ENCODE measurements at regions not wholly inside any gene's neighbourhood (a gene's known extent, or its start where the extent isn't known, plus 50 kb on each side); places are given as distances from the start of the nearest gene placed in this dataset.

- no peaks in the 10 kb centered on the region for H3K9me3 ChIP-seq (ENCODE audit: control insufficient read depth in 2 of 3, insufficient read depth in 1 of 3, low read length in 3 of 3)
- no peaks in the 10 kb centered on the region for H3K4me1 ChIP-seq (ENCODE audit: control insufficient read depth in 2 of 3, insufficient read depth in 2 of 3, low read depth in 1 of 3, low read length in 3 of 3)
- no peak overlapping the region for H3K9ac ChIP-seq (ENCODE audit: low read length in 3 of 3)
- intact Hi-C loops (cut with DNase I), result no loop called here
- DNase-seq (no peak), FAIRE-seq (no peak)
- TF ChIP-seq, protein P1, sequence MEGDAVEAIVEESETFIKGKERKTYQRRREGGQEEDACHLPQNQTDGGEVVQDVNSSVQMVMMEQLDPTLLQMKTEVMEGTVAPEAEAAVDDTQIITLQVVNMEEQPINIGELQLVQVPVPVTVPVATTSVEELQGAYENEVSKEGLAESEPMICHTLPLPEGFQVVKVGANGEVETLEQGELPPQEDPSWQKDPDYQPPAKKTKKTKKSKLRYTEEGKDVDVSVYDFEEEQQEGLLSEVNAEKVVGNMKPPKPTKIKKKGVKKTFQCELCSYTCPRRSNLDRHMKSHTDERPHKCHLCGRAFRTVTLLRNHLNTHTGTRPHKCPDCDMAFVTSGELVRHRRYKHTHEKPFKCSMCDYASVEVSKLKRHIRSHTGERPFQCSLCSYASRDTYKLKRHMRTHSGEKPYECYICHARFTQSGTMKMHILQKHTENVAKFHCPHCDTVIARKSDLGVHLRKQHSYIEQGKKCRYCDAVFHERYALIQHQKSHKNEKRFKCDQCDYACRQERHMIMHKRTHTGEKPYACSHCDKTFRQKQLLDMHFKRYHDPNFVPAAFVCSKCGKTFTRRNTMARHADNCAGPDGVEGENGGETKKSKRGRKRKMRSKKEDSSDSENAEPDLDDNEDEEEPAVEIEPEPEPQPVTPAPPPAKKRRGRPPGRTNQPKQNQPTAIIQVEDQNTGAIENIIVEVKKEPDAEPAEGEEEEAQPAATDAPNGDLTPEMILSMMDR (IDR thresholded peaks at IDR 0.05; ENCODE audit: borderline replicate concordance, extremely low read depth, insufficient read depth), result no peak
- no peaks in the 10 kb centered on the region for H3K27me3 ChIP-seq (ENCODE audit: control insufficient read depth, insufficient read depth, low read length)
- no peaks in the 10 kb centered on the region for H3K36me3 ChIP-seq (ENCODE audit: control insufficient read depth in 2 of 3, insufficient read depth in 3 of 3, low read length in 3 of 3)
- H3K4me3 ChIP-seq (ENCODE audit: low read length in 3 of 3), result no peak overlapping the region
- H3K27ac ChIP-seq (ENCODE audit: low read depth in 2 of 2, low read length in 2 of 2), result no peak overlapping the region
These were observed 301.2 kb upstream of the ZNF804A start for GRCh38 chr2:184297085-184297484.

DNA sequence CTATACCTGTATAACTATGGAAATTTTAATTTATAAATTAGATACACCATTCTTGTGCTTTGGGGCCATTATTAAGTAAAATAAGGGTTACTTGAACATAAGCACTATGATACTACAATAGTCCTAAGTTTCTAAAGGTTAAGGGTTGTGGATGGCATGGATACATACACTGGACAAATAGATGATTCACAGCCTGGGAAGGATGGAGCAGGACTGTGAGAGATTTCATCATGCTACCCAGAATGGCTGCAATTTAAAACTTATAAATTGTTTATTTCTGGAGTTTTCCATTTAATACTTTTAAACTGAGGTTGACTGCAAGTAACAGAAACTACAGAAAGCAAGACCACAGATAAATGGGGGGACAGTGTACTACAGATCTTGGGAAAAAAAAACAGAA, 295.8 kb upstream of the ZNF804A start:
- Histone ChIP-seq H3K36me3 (ENCODE audit: control insufficient read depth in 2 of 3, insufficient read depth in 3 of 3, low read length in 3 of 3) (no peaks in the 10 kb centered on the region), H3K27me3 (ENCODE audit: control insufficient read depth, insufficient read depth, low read length) (no peaks in the 10 kb centered on the region), H3K4me1 (ENCODE audit: control insufficient read depth in 2 of 3, insufficient read depth in 2 of 3, low read depth in 1 of 3, low read length in 3 of 3) (no peaks in the 10 kb centered on the region), H3K9me3 (ENCODE audit: control insufficient read depth in 2 of 3, insufficient read depth in 1 of 3, low read length in 3 of 3) (no peaks in the 10 kb centered on the region), H3K4me3 (ENCODE audit: low read length in 3 of 3) (no peak overlapping the region), H3K9ac (ENCODE audit: low read length in 3 of 3) (no peak overlapping the region), H3K27ac (ENCODE audit: low read depth in 2 of 2, low read length in 2 of 2) (no peak overlapping the region)
- DNase-seq (no peak), FAIRE-seq (no peak)
- TF ChIP-seq, protein P1 (IDR thresholded peaks at IDR 0.05; ENCODE audit: borderline replicate concordance, extremely low read depth, insufficient read depth), result no peak
- intact Hi-C loops (cut with DNase I), result no loop called here

DNA sequence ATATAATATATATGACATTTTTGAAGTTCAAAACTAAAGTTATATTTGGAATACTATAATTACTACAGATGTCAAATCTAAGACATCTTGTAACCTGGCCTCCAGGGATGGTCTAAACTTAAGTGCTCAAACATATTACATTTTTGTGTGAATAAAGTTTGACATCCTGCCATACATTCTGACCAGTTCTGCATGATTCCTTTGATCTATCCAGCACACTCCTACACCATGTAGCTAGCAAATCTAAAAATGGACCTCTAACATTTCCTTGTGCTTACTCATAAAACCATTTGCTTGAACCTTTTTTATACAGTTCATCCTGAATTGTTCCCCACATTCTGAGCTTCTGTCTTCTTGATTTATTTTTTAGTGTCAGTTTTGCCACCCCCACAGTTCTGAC, 294.3 kb upstream of the ZNF804A start:
- intact Hi-C loops (cut with DNase I), result no loop called here
- Histone ChIP-seq H3K9me3 (ENCODE audit: control insufficient read depth in 2 of 3, insufficient read depth in 1 of 3, low read length in 3 of 3) (no peaks in the 10 kb centered on the region), H3K27ac (ENCODE audit: low read depth in 2 of 2, low read length in 2 of 2) (no peak overlapping the region), H3K4me3 (ENCODE audit: low read length in 3 of 3) (no peak overlapping the region), H3K36me3 (ENCODE audit: control insufficient read depth in 2 of 3, insufficient read depth in 3 of 3, low read length in 3 of 3) (no peaks in the 10 kb centered on the region), H3K27me3 (ENCODE audit: control insufficient read depth, insufficient read depth, low read length) (no peaks in the 10 kb centered on the region), H3K9ac (ENCODE audit: low read length in 3 of 3) (no peak overlapping the region), H3K4me1 (ENCODE audit: control insufficient read depth in 2 of 3, insufficient read depth in 2 of 3, low read depth in 1 of 3, low read length in 3 of 3) (no peaks in the 10 kb centered on the region)
- no peak for FAIRE-seq
- TF ChIP-seq, protein P1 (IDR thresholded peaks at IDR 0.05; ENCODE audit: borderline replicate concordance, extremely low read depth, insufficient read depth), result no peak
- DNase-seq, result no peak

- H3K9me3 ChIP-seq (ENCODE audit: control insufficient read depth in 2 of 3, insufficient read depth in 1 of 3, low read length in 3 of 3), result no peaks in the 10 kb centered on the region
- H3K4me1 ChIP-seq (ENCODE audit: control insufficient read depth in 2 of 3, insufficient read depth in 2 of 3, low read depth in 1 of 3, low read length in 3 of 3), result no peaks in the 10 kb centered on the region
- H3K27ac ChIP-seq (ENCODE audit: low read depth in 2 of 2, low read length in 2 of 2), result no peak overlapping the region
- FAIRE-seq, result no peak
- no peaks in the 10 kb centered on the region for H3K36me3 ChIP-seq (ENCODE audit: control insufficient read depth in 2 of 3, insufficient read depth in 3 of 3, low read length in 3 of 3)
- no peak for DNase-seq
- no peak overlapping the region for H3K4me3 ChIP-seq (ENCODE audit: low read length in 3 of 3)
- intact Hi-C loops (cut with DNase I), result no loop called here
- H3K27me3 ChIP-seq (ENCODE audit: control insufficient read depth, insufficient read depth, low read length), result no peaks in the 10 kb centered on the region
- H3K9ac ChIP-seq (ENCODE audit: low read length in 3 of 3), result no peak overlapping the region
- TF ChIP-seq, protein P1 (IDR thresholded peaks at IDR 0.05; ENCODE audit: borderline replicate concordance, extremely low read depth, insufficient read depth), result no peak
These were observed 293.2 kb upstream of the ZNF804A start for GRCh38 chr2:184305105-184305504.
